ENCODE measurements at regions not wholly inside any gene's neighbourhood (a gene's known extent, or its start where the extent isn't known, plus 50 kb on each side); places are given as distances from the start of the nearest gene placed in this dataset.
"Not testable (repeated sequence)": the region's sequence is repeated elsewhere in the genome, so short reads cannot be mapped to it uniquely, and the experiment has no call there.

DNA sequence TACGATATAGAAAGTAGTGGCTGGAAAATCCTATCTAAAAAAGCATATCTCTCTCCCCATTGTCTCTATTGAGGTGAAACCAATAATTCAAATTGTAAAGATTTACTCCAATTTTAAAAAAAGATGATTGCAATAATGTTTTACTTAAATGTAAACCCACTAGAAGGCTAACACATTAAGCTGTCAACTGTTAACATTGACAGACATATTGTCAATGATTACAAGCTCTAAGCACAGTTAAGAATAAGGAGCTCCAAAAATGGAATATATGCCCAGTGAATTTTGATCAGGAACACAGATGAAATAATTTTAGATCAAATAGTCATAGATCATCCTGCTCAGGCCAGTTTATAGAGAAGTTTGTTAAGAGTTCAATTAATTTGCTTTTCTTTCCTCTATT lies 123.6 kb upstream of the NETO1 start:
- no peak for DNase-seq (ENCODE audit: low spot score)

DNA sequence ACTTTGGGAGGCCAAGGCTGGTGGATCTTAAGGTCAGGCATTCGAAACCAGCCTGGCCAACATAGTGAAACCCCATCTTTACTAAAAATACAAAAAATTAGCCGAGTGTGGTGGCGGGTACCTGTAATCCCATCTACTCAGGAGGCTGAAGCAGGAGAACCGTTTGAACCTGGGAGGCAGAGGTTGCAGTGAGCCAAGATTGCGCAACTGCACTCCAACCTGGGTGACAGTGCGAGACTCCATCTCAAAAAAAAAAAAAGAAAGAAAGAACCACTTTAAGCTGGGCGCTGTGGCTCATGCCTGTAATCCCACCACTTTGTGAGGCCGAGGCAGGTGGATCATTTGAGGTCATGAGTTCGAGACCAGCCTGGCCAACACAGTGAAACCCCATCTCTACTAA lies 119.8 kb upstream of the NETO1 start:
- not testable (repeated sequence) for DNase-seq (ENCODE audit: low spot score)

DNA sequence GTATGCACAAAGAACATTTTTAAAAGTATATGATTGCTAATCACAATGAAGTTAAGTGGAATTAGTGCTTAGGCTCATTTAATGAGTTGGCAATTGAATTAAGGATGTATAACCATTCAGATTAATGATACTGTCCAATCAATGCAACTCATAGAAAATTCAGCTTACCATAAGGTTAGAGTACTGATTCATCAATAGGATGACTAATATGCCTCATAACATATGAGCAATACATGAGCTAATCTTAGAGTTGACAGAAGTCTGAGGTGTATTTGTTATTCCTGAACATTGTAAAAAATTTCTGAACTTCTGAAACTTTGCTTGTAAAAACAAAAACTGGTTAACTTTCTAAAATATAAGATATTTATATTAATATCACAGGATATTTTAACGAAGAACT lies 118.3 kb upstream of the NETO1 start:
- no peak for DNase-seq (ENCODE audit: low spot score)

DNA sequence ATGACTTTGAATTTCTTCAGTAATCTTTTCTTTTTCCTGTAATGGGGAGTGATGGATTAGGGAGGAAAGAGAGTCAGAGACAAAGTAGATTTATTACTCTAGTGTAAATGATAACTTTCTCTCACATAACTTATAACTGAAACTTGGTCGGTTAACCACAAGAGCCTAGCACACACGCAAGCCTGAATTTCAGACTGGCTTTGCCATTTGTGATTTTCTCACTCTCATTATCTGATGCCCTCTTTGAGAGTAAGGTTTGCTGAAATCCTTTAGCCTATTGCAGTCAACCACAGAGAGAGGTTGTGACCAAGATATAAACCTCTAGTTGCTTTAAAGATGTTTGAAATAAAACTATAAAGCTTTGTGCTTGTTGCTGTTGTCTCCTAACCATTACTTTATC lies 117.9 kb upstream of the NETO1 start:
- DNase-seq (ENCODE audit: low spot score) = no peak

DNA sequence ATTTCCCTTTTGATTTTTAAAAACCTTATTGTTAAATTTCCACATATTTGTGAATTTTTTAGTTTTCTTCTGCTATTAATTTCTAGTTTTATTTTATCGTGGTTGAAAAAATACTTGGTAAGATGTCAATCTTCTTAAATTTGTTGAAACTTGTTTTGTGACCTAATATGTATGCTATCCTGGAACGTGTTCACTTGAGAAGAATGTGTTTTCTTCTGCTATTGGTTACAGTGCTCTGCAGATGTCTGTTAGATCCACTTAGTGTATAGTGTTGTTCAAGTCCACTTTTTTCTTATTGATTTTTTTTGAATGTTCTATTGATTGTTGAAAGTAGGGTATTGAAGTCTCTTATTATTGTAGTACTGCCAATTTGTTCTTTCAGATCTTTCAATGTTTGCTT lies 116.5 kb upstream of the NETO1 start:
- no peak for DNase-seq (ENCODE audit: low spot score)

DNA sequence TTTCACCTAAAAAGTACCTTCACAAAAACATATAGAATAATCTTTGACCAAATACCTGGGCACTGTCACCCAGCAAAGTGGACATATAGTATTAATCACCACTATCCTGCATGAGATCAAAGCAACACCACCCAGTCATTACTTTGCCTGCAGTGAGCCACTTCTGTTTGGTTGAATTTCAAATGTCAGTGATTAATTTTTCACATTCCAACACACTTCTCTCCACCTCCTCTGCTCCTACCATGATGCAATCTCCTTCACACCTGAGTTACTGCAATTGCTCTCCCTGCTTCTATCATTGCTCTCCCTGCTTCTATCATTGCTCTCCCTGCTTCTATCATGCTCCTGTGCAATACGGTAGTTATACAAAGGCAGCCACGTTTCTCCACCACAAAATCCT lies 106.1 kb upstream of the NETO1 start:
- no peak for DNase-seq (ENCODE audit: low spot score)

DNA sequence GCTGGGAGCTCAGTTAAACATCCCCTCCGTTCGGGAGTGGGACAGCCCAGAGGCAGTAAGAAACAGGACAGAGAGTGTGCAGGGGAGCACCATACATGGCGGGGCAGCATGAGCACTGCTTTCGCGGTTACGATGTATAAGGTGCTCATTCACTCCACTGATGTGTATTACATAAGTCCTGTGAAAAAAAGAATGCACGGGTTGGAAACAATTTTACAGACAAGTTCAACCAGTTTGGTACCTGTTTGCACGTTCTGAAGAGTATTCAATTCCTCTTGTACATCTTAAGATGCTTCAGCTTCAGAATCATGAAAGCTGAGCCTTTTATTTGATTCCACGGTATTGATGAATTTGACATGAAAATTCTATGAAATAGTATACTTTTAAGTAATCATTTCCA lies 97.8 kb upstream of the NETO1 start:
- no peak for DNase-seq (ENCODE audit: low spot score)

DNA sequence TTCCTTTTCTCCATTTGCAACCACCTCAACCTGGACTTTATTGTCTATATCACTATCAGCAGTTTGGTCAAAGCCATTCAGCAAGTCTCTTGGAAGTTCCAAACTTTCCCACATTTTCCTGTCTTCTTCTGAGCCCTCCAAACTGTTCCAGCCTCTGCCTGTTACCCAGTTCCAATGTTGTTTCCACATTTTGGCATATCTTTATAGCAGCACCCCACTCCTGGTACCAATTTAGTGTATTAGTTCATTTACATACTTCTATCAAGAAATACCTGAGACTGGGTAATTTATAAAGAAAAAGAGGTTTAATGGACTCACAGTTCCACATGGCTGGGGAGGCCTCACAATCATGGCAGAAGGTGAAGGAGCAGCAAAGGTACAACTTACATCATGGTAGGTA lies 90.4 kb upstream of the NETO1 start:
- DNase-seq (ENCODE audit: low spot score) = not testable (repeated sequence)

DNA sequence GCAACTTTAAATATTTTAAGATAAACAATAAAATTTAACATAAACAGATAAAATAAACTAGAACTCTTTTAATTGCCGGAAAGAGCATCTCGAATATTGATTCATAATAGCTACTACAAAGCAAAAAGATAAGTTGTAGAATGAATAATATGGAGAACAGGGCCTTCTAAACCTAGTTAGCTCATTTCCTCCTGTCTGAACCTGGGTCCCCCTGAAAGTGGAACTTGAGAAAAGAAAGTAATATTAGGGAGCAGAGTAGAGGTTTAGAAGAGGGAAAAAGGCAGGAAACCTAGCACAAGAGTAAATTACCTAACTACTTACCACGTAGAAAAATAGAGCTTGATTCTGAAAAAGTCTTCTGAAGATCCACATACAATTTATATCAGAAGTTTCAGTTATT lies 80.7 kb upstream of the NETO1 start:
- no peak for DNase-seq (ENCODE audit: low spot score)

DNA sequence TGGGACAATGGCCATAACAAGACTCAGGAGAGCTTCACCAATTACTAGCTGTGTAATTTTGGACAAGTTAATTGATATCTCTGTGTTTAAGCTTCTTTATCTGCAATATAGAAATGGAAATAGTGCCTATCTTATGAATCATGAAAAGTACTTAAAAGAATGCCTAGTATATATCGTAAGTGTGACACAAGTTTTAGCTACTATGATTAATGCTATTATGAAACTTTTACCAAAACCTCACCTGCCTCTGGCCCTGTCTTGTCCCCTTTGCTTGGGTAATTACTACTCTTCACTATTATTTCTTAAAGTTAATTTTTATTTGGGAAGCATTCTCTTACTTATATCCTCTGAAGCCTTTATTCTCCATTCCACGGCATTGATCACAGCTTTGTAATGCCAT lies 75.0 kb upstream of the NETO1 start:
- DNase-seq (ENCODE audit: low spot score) = no peak

DNA sequence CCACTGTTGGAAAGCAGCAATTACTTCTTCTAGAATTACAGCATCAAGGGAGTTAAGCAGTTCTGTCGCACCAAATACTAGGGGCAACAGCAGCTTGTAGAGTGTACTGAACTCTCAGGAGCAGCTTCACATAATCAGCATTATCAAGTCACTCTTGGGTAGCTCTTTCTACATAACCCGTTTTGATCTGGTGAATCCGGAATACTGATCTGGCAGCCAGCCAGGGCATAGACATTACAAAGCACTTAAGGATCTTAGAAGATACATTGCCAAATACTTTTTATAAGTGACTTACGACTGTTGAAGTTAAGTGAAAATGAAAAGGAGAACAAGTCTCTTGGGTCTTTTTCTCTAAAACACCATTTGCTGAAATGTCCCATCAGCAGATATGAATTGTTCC lies 73.2 kb upstream of the NETO1 start:
- no peak for DNase-seq (ENCODE audit: low spot score)

DNA sequence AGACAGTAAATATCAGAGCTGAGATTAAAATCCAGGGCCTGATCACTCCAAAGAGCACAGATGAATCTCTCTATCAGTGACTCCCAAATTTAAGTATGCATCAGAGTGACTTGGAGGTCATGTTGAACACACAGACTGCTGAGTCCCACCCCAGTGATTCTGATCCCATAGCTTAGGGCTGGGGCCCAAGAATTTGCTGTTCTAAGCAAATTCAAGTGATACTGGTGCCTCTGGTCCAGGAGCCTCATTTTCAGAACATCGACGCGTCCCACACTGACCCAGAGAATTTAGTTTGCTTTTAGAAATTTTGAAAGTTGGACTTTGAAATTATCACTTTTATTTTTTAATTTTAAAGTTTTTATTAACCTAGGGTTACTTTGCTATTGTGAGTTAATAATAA lies 72.7 kb upstream of the NETO1 start:
- no peak for DNase-seq (ENCODE audit: low spot score)

DNA sequence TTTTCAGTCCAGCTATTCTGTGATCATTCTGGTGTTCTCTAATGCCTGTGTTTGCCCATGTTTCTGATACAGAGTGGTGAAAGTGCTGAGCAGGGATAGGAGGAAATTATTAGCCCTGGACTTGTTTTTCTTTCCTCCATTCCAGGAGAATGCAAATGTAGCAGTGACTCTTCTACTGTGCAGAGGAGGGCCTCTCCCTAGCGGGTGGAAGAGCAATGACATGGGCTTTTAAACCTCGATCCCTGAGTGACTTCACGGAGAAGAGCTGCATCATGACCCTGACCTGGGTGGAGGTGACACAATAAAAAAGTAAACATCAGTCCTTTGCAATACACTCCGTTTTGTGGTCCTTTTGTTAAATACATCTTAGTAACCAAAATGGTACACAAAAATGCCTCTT lies 68.0 kb upstream of the NETO1 start:
- no peak for DNase-seq (ENCODE audit: low spot score)

DNA sequence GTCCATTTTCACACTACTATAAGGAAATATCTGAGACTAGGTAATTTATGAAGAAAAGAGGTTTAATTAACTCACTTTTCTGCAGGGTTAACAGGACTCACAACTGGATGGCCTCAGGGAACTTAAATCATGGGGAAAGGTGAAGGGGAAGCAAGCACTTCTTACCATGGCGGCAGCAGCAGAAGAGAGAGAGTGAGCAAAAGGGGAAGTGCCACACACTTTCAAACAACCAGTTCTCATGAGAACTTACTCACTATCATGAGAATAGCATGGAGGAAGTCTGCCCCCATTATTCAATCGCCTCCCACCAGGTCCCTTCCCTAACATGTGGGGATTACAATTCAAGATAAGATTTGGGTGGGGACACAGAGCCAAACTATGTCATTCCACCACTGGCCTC lies 55.1 kb upstream of the NETO1 start:
- no peak for DNase-seq (ENCODE audit: low spot score)

All from CD4-positive, alpha-beta T cell treated with Interleukin-15 for 4 hours (primary cell).